GM12878 (cell line): ENCODE measurements at regions not wholly inside any gene's neighbourhood (a gene's known extent, or its start where the extent isn't known, plus 50 kb on each side); places are given as distances from the start of the nearest gene placed in this dataset.
A peak's percentile ranks its signal among the peaks of the same experiment; 100 is the strongest.

Experiments
- BHLHE40 ChIP-seq, 2 experiments: fragments of 450-650 bp in 1 of 2; IDR thresholded peaks; 2 replicates each; pipeline ENCODE4 v1.6.1; 2011 to 2017; ENCODE audit warnings: low read depth in 2 of 2, borderline replicate concordance in 1 of 2, improper control_type of control experiment in 1 of 2, low read length in 1 of 2, mild to moderate bottlenecking in 1 of 2
- CHD4 ChIP-seq: fragments of 200-600 bp; sonication (generic); IDR thresholded peaks from 2 replicates; pipeline ENCODE4 v1.6.1; 2016; ENCODE audit warnings: mild to moderate bottlenecking
- EP300 ChIP-seq, 2 experiments: fragments of 150-350 bp in 1 of 2; IDR thresholded peaks; 2 replicates each; pipeline ENCODE4 v1.6.1; 2011 to 2012; ENCODE audit warnings: low read depth in 2 of 2, low read length in 2 of 2, borderline replicate concordance in 1 of 2, improper control_type of control experiment in 1 of 2, inconsistent platforms in 1 of 2; ENCODE audit not compliant: control insufficient read depth in 1 of 2
- JUNB ChIP-seq: IDR thresholded peaks from 2 replicates; pipeline ENCODE4 v1.6.1; 2016; ENCODE audit warnings: antibody characterized with exemption, mild to moderate bottlenecking
- KDM1A ChIP-seq: fragments of 200-600 bp; sonication (generic); IDR thresholded peaks from 2 replicates; pipeline ENCODE4 v1.6.1; 2016; ENCODE audit warnings: borderline replicate concordance
- MEF2A ChIP-seq: IDR thresholded peaks from 2 replicates; pipeline ENCODE4 v1.6.1; 2011; ENCODE audit warnings: low read depth, mild to moderate bottlenecking, low read length, moderate library complexity; ENCODE audit not compliant: insufficient read depth
- MEF2B ChIP-seq: fragments of 450-650 bp; IDR thresholded peaks from 2 replicates; pipeline ENCODE4 v1.6.1; 2018; ENCODE audit warnings: mild to moderate bottlenecking, moderate library complexity; ENCODE audit not compliant: partially characterized antibody, poor library complexity, severe bottlenecking
- MTA2 ChIP-seq: fragments of 450-650 bp; IDR thresholded peaks from 2 replicates; pipeline ENCODE4 v1.6.1; 2016; ENCODE audit warnings: low read depth, mild to moderate bottlenecking, moderate library complexity
- MYC ChIP-seq: IDR thresholded peaks from 2 replicates; pipeline ENCODE4 v1.6.1; 2011; ENCODE audit warnings: mild to moderate bottlenecking, low read length, moderate library complexity, inconsistent platforms; ENCODE audit not compliant: insufficient read depth, insufficient replicate concordance, insufficient read length, severe bottlenecking
- NBN ChIP-seq: fragments of 450-650 bp; IDR thresholded peaks from 2 replicates; pipeline ENCODE4 v1.6.1; 2016
- POLR2AphosphoS2 ChIP-seq: IDR thresholded peaks from 2 replicates; pipeline ENCODE4 v1.6.1; 2011; ENCODE audit warnings: low read depth, mild to moderate bottlenecking, low read length, improper control_type of control experiment, moderate library complexity
- POU2F2 ChIP-seq: IDR thresholded peaks from 3 replicates; pipeline ENCODE4 v1.6.1; 2011; ENCODE audit warnings: low read depth, mild to moderate bottlenecking, low read length, borderline replicate concordance
- RELB ChIP-seq: fragments of 450-650 bp; IDR thresholded peaks from 2 replicates; pipeline ENCODE4 v1.6.1; 2017; ENCODE audit warnings: low read depth, mild to moderate bottlenecking, moderate library complexity
- TF ChIP-seq, protein P1 (sequence below): fragments of 450-650 bp; IDR thresholded peaks from 2 replicates; pipeline ENCODE4 v1.6.1; 2017; ENCODE audit warnings: borderline replicate concordance

DNA sequence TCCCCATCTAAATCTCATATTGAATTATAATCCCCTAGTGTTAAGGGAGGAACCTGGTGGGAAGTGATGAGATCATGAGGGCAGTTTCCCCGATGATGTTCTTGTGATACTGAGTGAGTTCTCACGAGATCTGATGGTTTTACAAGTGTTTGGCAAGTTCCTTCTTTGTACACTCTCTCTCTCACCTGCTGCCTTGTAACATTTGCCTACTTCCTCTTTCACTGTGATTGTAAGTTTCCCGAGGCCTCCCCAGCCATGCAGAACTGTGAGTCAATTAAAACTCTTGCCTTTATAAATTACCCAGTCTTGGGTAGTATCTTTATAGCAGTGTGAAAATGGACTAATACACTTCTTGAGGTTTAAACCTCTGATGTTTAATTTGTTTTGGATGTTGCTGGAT, 177.5 kb downstream of the CD8B2 start (continued):
- TF ChIP-seq, protein P1, sequence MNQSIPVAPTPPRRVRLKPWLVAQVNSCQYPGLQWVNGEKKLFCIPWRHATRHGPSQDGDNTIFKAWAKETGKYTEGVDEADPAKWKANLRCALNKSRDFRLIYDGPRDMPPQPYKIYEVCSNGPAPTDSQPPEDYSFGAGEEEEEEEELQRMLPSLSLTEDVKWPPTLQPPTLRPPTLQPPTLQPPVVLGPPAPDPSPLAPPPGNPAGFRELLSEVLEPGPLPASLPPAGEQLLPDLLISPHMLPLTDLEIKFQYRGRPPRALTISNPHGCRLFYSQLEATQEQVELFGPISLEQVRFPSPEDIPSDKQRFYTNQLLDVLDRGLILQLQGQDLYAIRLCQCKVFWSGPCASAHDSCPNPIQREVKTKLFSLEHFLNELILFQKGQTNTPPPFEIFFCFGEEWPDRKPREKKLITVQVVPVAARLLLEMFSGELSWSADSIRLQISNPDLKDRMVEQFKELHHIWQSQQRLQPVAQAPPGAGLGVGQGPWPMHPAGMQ: no peak
- no peak for TF ChIP-seq MYC
- TF ChIP-seq POLR2AphosphoS2: no peak
- TF ChIP-seq JUNB: peak; percentile 17; the same call in 1 of the 2 replicates
- peak; percentile 43; the same call in 1 of the 2 replicates for TF ChIP-seq NBN
- peak; percentile 48 to 82; a peak in 3 of 4 replicates for TF ChIP-seq BHLHE40 (IDR thresholded peaks at IDR 0.05; ENCODE audit: borderline replicate concordance in 1 of 2, low read depth in 2 of 2, low read length in 1 of 2)
- no peak for TF ChIP-seq CHD4
- TF ChIP-seq MEF2A: no peak
- TF ChIP-seq EP300 (IDR thresholded peaks at IDR 0.05; ENCODE audit: borderline replicate concordance in 1 of 2, control insufficient read depth in 1 of 2, low read depth in 2 of 2, low read length in 2 of 2): 0 out of 4 replicates have a peak, but pooled peaks of 1 of the 2 experiments have one; percentile 50
- peak; percentile 32; the same call in 1 of the 2 replicates for TF ChIP-seq RELB
- TF ChIP-seq MTA2: peak; percentile 87
- no peak for TF ChIP-seq POU2F2
- no peak for TF ChIP-seq MEF2B
- TF ChIP-seq KDM1A: no peak
